SK-N-SH (cell line): ENCODE measurements at regions not wholly inside any gene's neighbourhood (a gene's known extent, or its start where the extent isn't known, plus 50 kb on each side); places are given as distances from the start of the nearest gene placed in this dataset.
"Not testable (repeated sequence)": the region's sequence is repeated elsewhere in the genome, so short reads cannot be mapped to it uniquely, and the experiment has no call there.

ENCODE experiments used
- CTCF ChIA-PET: fragments of 300-600, 350-600 bp; formaldehyde crosslinking; extraction: SDS; loops from one replicate; lab custom pipeline; 2021; lab: Yijun Ruan, JAX
- POLR2A ChIA-PET: fragments of 350-600 bp; sonication (Branson Sonifier 250); formaldehyde crosslinking; extraction: SDS; loops from one replicate; lab custom pipeline; 2020; ENCODE audit warnings: antibody characterized with exemption, inconsistent platforms; lab: Yijun Ruan, JAX
- DNase-seq: peaks from one replicate; pipeline ENCODE4 v3.0.0; 2012
- H2AFZ ChIP-seq: fragments of 200-600 bp; sonication (generic); 2 replicates; pipeline ENCODE4 v1.8.1; 2016; ENCODE audit warnings: antibody characterized with exemption, mild to moderate bottlenecking, low read depth
- H3F3A ChIP-seq: fragments of 200-600 bp; sonication (generic); replicated peaks from 2 replicates; pipeline ENCODE3; 2016; ENCODE audit warnings: antibody characterized with exemption, mild to moderate bottlenecking; ENCODE audit not compliant: insufficient read depth
- H3K27ac ChIP-seq, 2 experiments: fragments of 200-500 bp in 1 of 2; fragments of 200-600 bp in 1 of 2; sonication (Bioruptor generic) in 1 of 2; sonication (generic), shearing (Covaris generic) in 1 of 2; 2 replicates each; pipeline versions ENCODE4 v1.5.1 to v1.6.1; 2014 to 2016; ENCODE audit warnings: low read depth in 2 of 2, inconsistent platforms in 1 of 2, low read length in 1 of 2, mild to moderate bottlenecking in 1 of 2, mixed read lengths in 1 of 2
- H3K27me3 ChIP-seq: fragments of 200-600 bp; sonication (generic), shearing (Covaris generic); 2 replicates; pipeline ENCODE4 v1.6.1; 2016; ENCODE audit warnings: mixed run types; ENCODE audit not compliant: insufficient read depth
- H3K36me3 ChIP-seq, 2 experiments: fragments of 200-500 bp in 1 of 2; fragments of 200-600 bp in 1 of 2; sonication (Bioruptor generic) in 1 of 2; sonication (generic) in 1 of 2; replicated peaks in 1 of 2; 2 replicates each; pipeline versions ENCODE3 to v1.5.1; 2014 to 2016; ENCODE audit warnings: low read length in 1 of 2, mild to moderate bottlenecking in 1 of 2; ENCODE audit not compliant: insufficient read depth in 2 of 2, control insufficient read depth in 1 of 2
- H3K4me1 ChIP-seq, 2 experiments: fragments of 200-500 bp in 1 of 2; fragments of 200-600 bp in 1 of 2; sonication (Bioruptor generic) in 1 of 2; sonication (generic), shearing (Covaris generic) in 1 of 2; 2 replicates each; pipeline versions ENCODE4 v1.5.1 to v1.6.1; 2014 to 2016; ENCODE audit warnings: low read depth in 1 of 2, low read length in 1 of 2, mixed run types in 1 of 2; ENCODE audit not compliant: insufficient read depth in 2 of 2, control insufficient read depth in 1 of 2
- H3K4me2 ChIP-seq: fragments of 200-600 bp; sonication (generic), shearing (Covaris generic); 2 replicates; pipeline ENCODE4 v1.6.1; 2017; ENCODE audit warnings: mixed run types
- H3K4me3 ChIP-seq, 2 experiments: fragments of 200-500 bp in 1 of 2; fragments of 200-600 bp in 1 of 2; sonication (Bioruptor generic) in 1 of 2; sonication (generic), shearing (Covaris generic) in 1 of 2; 2 replicates each; pipeline versions ENCODE4 v1.5.1 to v1.8.1; 2014 to 2016; ENCODE audit warnings: low read depth in 2 of 2, inconsistent platforms in 1 of 2, low read length in 1 of 2, mild to moderate bottlenecking in 1 of 2, mixed read lengths in 1 of 2, moderate library complexity in 1 of 2
- H3K79me2 ChIP-seq: fragments of 200-600 bp; sonication (generic); 2 replicates; pipeline ENCODE4 v1.8.1; 2017; ENCODE audit warnings: mild to moderate bottlenecking; ENCODE audit not compliant: insufficient read depth
- H3K9ac ChIP-seq: fragments of 200-600 bp; sonication (generic); 2 replicates; pipeline ENCODE4 v1.6.1; 2017; ENCODE audit warnings: mixed run types
- H3K9me2 ChIP-seq: fragments of 200-600 bp; sonication (generic); 2 replicates; pipeline ENCODE4 v1.6.1; 2017; ENCODE audit warnings: mixed run types
- H3K9me3 ChIP-seq: fragments of 200-600 bp; sonication (generic); 2 replicates; pipeline ENCODE4 v1.6.1; 2017; ENCODE audit warnings: mixed run types, mild to moderate bottlenecking, moderate library complexity
- H4K20me1 ChIP-seq: fragments of 200-600 bp; sonication (generic); 2 replicates; pipeline ENCODE4 v1.6.1; 2017; ENCODE audit warnings: mild to moderate bottlenecking, mixed run types; ENCODE audit not compliant: insufficient read depth
- CTCF ChIP-seq: fragments of 200-600 bp; sonication (generic); IDR thresholded peaks from 2 replicates; pipeline ENCODE4 v1.6.1; 2017; ENCODE audit warnings: antibody characterized with exemption, mild to moderate bottlenecking, moderate library complexity
- EP300 ChIP-seq, 2 experiments: IDR thresholded peaks; 2 replicates each; pipeline versions ENCODE4 v1.4.0 to v1.6.1; 2012; ENCODE audit warnings: borderline replicate concordance in 1 of 2, low read depth in 1 of 2, low read length in 1 of 2
- EZH2phosphoT487 ChIP-seq: fragments of 200-600 bp; sonication (generic); IDR thresholded peaks from 2 replicates; pipeline ENCODE4 v1.6.1; 2017; ENCODE audit warnings: low read depth, mixed run types, mild to moderate bottlenecking, antibody characterized with exemption, moderate library complexity, borderline replicate concordance
- FOXM1 ChIP-seq: IDR thresholded peaks from 2 replicates; pipeline ENCODE4 v1.4.0; 2012; ENCODE audit warnings: low read depth, mild to moderate bottlenecking
- IRF3 ChIP-seq: fragments of 150-350 bp; IDR thresholded peaks from 2 replicates; pipeline ENCODE4 v1.6.1; 2016; ENCODE audit warnings: mild to moderate bottlenecking, low read depth, low read length
- NFIC ChIP-seq: IDR thresholded peaks from 2 replicates; pipeline ENCODE4 v1.4.0; 2012; ENCODE audit warnings: borderline replicate concordance
- RCOR1 ChIP-seq: fragments of 150-350 bp; IDR thresholded peaks from 2 replicates; pipeline ENCODE4 v1.6.1; 2017; ENCODE audit warnings: antibody characterized with exemption, low read length
- RXRA ChIP-seq: IDR thresholded peaks from 2 replicates; pipeline ENCODE4 v1.4.0; 2012; ENCODE audit warnings: low read depth, mild to moderate bottlenecking, borderline replicate concordance
- SMC3 ChIP-seq: IDR thresholded peaks from 2 replicates; pipeline ENCODE4 v1.6.1; 2012; ENCODE audit warnings: low read depth, low read length, improper control_type of control experiment
- TAF1 ChIP-seq: IDR thresholded peaks from 2 replicates; pipeline ENCODE4 v1.6.1; 2012; ENCODE audit warnings: low read depth, mild to moderate bottlenecking, low read length, moderate library complexity, borderline replicate concordance
- TCF12 ChIP-seq: IDR thresholded peaks from 2 replicates; pipeline ENCODE4 v1.4.0; 2012
- TEAD4 ChIP-seq: IDR thresholded peaks from 2 replicates; pipeline ENCODE4 v1.4.0; 2012; ENCODE audit warnings: mild to moderate bottlenecking, borderline replicate concordance; ENCODE audit not compliant: insufficient read depth
- YY1 ChIP-seq: IDR thresholded peaks from 2 replicates; pipeline ENCODE4 v1.4.0; 2012; ENCODE audit warnings: low read depth, mild to moderate bottlenecking
- WGBS: methylation state at CpG from one replicate; pipeline ENCODE4 v1.1.6; 2017; ENCODE audit warnings: low lambda C conversion rate; 5-methylcytosine and 5-hydroxymethylcytosine counted together
- TF ChIP-seq, protein P1 (sequence below): IDR thresholded peaks from 2 replicates; pipeline ENCODE4 v1.4.0; 2012; ENCODE audit warnings: low read depth
- TF ChIP-seq, protein P2 (sequence below): IDR thresholded peaks from 2 replicates; pipeline ENCODE4 v1.4.0; 2012; ENCODE audit warnings: low read depth, borderline replicate concordance

DNA sequence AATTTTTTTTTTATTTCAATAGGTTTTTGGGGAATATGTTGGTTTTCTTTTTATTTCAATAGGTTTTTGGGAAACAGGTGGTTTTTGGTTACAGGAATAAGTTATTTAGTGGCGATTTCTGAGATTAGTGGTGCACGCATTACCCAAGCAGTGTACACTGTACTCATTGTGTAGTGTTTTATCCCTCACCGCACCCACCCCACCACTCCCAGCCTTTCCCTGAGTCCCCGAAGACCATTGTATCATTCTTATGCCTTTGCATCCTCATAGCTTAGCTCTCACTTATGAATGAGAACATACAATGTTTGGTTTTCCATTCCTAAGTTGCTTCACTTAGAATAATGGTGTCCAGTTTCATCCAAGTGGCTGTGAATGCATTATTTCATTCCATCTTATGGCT, 2142.4 kb upstream of the DEFB115 start:
- CTCF ChIA-PET, result not testable (repeated sequence)

DNA sequence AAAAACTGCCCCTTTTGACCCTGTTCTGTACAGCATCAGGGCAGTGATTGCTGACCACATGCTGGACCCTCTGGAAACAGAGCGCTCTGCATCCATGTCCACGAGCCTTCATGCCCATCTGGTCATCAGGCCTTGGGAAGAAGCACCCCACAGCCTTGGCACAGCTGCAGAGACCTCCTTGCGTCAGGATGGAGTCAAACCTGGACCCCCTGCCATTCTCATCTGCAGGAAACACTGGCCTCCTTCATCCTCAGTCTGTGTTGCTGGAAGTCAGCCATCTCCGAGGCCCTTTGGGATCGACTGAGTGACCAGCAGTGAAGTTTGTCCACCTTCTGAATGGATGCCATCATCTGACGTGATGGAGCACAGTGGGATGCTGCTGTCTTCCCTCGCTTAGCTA, 2138.3 kb upstream of the DEFB115 start:
- no peak for DNase-seq
- CTCF ChIA-PET, result no interaction called here
- no peak overlapping the region for H3K9ac ChIP-seq

More for the DNA sequence above, 2142.4 kb upstream of the DEFB115 start:
- H3K4me3 ChIP-seq, H3K9me2 ChIP-seq, H4K20me1 ChIP-seq, H3K79me2 ChIP-seq, H3F3A ChIP-seq, POLR2A ChIA-PET, DNase-seq, H3K9me3 ChIP-seq, H3K27me3 ChIP-seq, H2AFZ ChIP-seq, H3K4me1 ChIP-seq, H3K9ac ChIP-seq, H3K27ac ChIP-seq, H3K36me3 ChIP-seq, H3K4me2 ChIP-seq: not testable (repeated sequence)
- WGBS, result 49% methylated on average over 4 of the region's 4 CpGs

GRCh38 chr20:29119684-29120083, 2137.8 kb upstream of the DEFB115 start:
- H3K27ac ChIP-seq, DNase-seq, H3K4me1 ChIP-seq, H3K36me3 ChIP-seq, CTCF ChIA-PET, H3K4me3 ChIP-seq, H3F3A ChIP-seq, H3K9me3 ChIP-seq, H2AFZ ChIP-seq, H4K20me1 ChIP-seq, H3K79me2 ChIP-seq, H3K9me2 ChIP-seq, H3K4me2 ChIP-seq, H3K9ac ChIP-seq, H3K27me3 ChIP-seq, POLR2A ChIA-PET: not testable (repeated sequence)
- WGBS, result 31% methylated on average over 1 of the region's 1 CpG

More for the DNA sequence above, 2138.3 kb upstream of the DEFB115 start:
- no peaks in the 10 kb centered on the region for H3K4me1 ChIP-seq
- no peaks in the 10 kb centered on the region for H3K27me3 ChIP-seq
- H3K27ac ChIP-seq, result no peak overlapping the region
- H4K20me1 ChIP-seq, result no peaks in the 10 kb centered on the region
- no peaks in the 10 kb centered on the region for H3K79me2 ChIP-seq
- no peaks in the 10 kb centered on the region for H3K9me3 ChIP-seq
- H3K4me3 ChIP-seq, result no peak overlapping the region
- WGBS, result 66% methylated on average over 6 of the region's 7 CpGs
- no peak overlapping the region for H2AFZ ChIP-seq
- POLR2A ChIA-PET, result no interaction called here
- no peaks in the 10 kb centered on the region for H3F3A ChIP-seq
- TF ChIP-seq FOXM1 (no peak), RXRA (no peak), EP300 (IDR thresholded peaks at IDR 0.05; ENCODE audit: borderline replicate concordance in 1 of 2, low read depth in 1 of 2, low read length in 1 of 2) (no peak), NFIC (no peak), IRF3 (no peak), SMC3 (no peak), TEAD4 (no peak), TAF1 (no peak), TCF12 (no peak), RCOR1 (no peak), EZH2phosphoT487 (no peak), CTCF (no peak), YY1 (no peak)
- TF ChIP-seq, protein P1, sequence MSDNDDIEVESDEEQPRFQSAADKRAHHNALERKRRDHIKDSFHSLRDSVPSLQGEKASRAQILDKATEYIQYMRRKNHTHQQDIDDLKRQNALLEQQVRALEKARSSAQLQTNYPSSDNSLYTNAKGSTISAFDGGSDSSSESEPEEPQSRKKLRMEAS, result no peak
- TF ChIP-seq, protein P2, sequence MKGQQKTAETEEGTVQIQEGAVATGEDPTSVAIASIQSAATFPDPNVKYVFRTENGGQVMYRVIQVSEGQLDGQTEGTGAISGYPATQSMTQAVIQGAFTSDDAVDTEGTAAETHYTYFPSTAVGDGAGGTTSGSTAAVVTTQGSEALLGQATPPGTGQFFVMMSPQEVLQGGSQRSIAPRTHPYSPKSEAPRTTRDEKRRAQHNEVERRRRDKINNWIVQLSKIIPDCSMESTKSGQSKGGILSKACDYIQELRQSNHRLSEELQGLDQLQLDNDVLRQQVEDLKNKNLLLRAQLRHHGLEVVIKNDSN, result no peak
- H3K9me2 ChIP-seq, result no peaks in the 10 kb centered on the region
- H3K4me2 ChIP-seq, result no peak overlapping the region
- no peaks in the 10 kb centered on the region for H3K36me3 ChIP-seq

DNA sequence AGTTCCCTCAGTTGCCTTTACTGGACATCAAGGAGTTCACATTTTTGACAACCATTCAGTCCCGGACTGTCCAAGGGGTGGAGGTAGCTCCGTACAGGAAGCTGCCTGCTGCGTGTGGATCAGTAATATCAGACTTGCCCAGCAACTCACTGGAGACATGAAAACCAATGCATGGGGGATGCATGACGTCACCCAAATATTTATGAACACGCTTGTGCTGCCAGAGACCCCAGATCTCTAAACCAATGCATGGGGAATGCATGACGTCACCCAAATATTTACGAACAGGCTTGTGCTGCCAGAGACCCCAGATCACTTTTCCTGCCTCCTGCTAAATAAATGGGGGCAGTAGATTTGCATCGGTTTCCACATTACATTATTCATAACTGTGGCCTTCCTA, 2137.4 kb upstream of the DEFB115 start:
- H3K9me3 ChIP-seq, H3K4me3 ChIP-seq, DNase-seq, H2AFZ ChIP-seq, CTCF ChIA-PET, H3K9ac ChIP-seq, H3K9me2 ChIP-seq, H3K4me1 ChIP-seq, H3K36me3 ChIP-seq, H4K20me1 ChIP-seq, H3K27me3 ChIP-seq, H3K79me2 ChIP-seq, H3F3A ChIP-seq, H3K27ac ChIP-seq, H3K4me2 ChIP-seq, POLR2A ChIA-PET: not testable (repeated sequence)
- 35% methylated on average over 8 of the region's 8 CpGs for WGBS
